ENCODE measurements at regions not wholly inside any gene's neighbourhood (a gene's known extent, or its start where the extent isn't known, plus 50 kb on each side); places are given as distances from the start of the nearest gene placed in this dataset.

GRCh38 chr13:27338207-27338606, 67.6 kb downstream of the RASL11A start:
- H3F3A ChIP-seq (replicated peaks; ENCODE audit: low read depth): no peaks in the 10 kb centered on the region
- H3K27ac Mint-ChIP-seq: no peak overlapping the region; the same call in 1 of the 2 replicates
- H3K4me3 Mint-ChIP-seq: no peak overlapping the region
- no peaks in the 10 kb centered on the region for H3K36me3 ChIP-seq (ENCODE audit: insufficient read depth)
- H3K4me1 ChIP-seq (ENCODE audit: insufficient read depth): no peaks in the 10 kb centered on the region; the same call in 1 of the 2 replicates
- ATAC-seq (no peak), DNase-seq (ENCODE audit: low spot score) (no peak)
- no peaks in the 10 kb centered on the region for H3K9me3 Mint-ChIP-seq
- no peak overlapping the region for H2AFZ ChIP-seq
- H3K79me2 ChIP-seq (replicated peaks; ENCODE audit: insufficient read depth): no peaks in the 10 kb centered on the region
- no peaks in the 10 kb centered on the region for H3K27me3 Mint-ChIP-seq (ENCODE audit: insufficient read depth, low read depth, poor library complexity)
- no peak for TF ChIP-seq ETS1 (IDR thresholded peaks at IDR 0.05)
- no peak for TF ChIP-seq EZH2 (IDR thresholded peaks at IDR 0.05; ENCODE audit: low read depth, unreplicated experiment)
- no peak for TF ChIP-seq REST (IDR thresholded peaks at IDR 0.05; ENCODE audit: unreplicated experiment)
- no peak for TF ChIP-seq ZNF462 (CRISPR knock-in tag; IDR thresholded peaks at IDR 0.05)
- TF ChIP-seq EZH2phosphoT487 (IDR thresholded peaks at IDR 0.05; ENCODE audit: unreplicated experiment): no peak
- TF ChIP-seq CREB1 (CRISPR knock-in tag; IDR thresholded peaks at IDR 0.05; ENCODE audit: low read depth): no peak
- no peak for TF ChIP-seq CTCF (conservative IDR thresholded peaks at IDR 0.05; ENCODE audit: low read depth in 2 of 2)
- TF ChIP-seq JUNB (IDR thresholded peaks at IDR 0.05; ENCODE audit: unreplicated experiment): no peak
- TF ChIP-seq NANOG (IDR thresholded peaks at IDR 0.05; ENCODE audit: borderline replicate concordance): no peak
- no peaks in the 10 kb centered on the region for H4K20me1 ChIP-seq (replicated peaks; ENCODE audit: insufficient read depth)
- H3K4me2 ChIP-seq: no peak overlapping the region
- no peaks in the 10 kb centered on the region for H3K36me3 Mint-ChIP-seq (ENCODE audit: low read depth)
- peaks cover 49% of the 10 kb centered on the region for H3K4me1 Mint-ChIP-seq
- no peaks in the 10 kb centered on the region for H3K9me2 ChIP-seq (ENCODE audit: insufficient read depth)
- H3K4me3 ChIP-seq: no peak overlapping the region
- no peaks in the 10 kb centered on the region for H3K27me3 ChIP-seq (ENCODE audit: insufficient read depth)
- no peak overlapping the region for H3K27ac ChIP-seq (ENCODE audit: low read depth)

Measured in GM23338 (cell line).